Epidermal melanocyte (primary cell): ENCODE measurements at regions not wholly inside any gene's neighbourhood (a gene's known extent, or its start where the extent isn't known, plus 50 kb on each side); places are given as distances from the start of the nearest gene placed in this dataset.
"Not testable (repeated sequence)": the region's sequence is repeated elsewhere in the genome, so short reads cannot be mapped to it uniquely, and the experiment has no call there.

ENCODE experiments used
- DNase-seq: peaks from one replicate; pipeline ENCODE4 v3.0.0; 2011; ENCODE audit warnings: low spot score; ENCODE audit not compliant: insufficient read length

GRCh38 chr6:56839533-56840183 is 115.2 kb upstream of the BEND6 start:
- DNase-seq: no peak

DNA sequence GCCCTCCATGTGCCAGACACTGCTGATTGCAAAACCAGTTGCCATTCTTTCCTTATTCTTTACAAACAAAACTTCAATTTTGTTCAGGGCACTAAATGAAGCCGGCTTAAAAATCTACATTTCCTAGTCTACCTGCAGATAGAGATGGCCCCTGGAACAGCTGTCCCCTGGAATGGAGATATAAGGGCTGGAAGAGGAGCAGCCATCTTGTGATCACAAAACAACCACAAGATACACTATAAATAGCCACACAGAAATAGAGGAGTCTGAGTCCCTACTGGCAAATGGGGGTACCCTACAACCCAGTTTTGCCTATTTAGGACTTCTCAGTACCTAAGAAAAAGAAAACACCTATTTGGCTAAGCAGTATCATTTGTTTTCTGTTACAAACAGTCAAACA is 115.9 kb upstream of the BEND6 start:
- no peak for DNase-seq

DNA sequence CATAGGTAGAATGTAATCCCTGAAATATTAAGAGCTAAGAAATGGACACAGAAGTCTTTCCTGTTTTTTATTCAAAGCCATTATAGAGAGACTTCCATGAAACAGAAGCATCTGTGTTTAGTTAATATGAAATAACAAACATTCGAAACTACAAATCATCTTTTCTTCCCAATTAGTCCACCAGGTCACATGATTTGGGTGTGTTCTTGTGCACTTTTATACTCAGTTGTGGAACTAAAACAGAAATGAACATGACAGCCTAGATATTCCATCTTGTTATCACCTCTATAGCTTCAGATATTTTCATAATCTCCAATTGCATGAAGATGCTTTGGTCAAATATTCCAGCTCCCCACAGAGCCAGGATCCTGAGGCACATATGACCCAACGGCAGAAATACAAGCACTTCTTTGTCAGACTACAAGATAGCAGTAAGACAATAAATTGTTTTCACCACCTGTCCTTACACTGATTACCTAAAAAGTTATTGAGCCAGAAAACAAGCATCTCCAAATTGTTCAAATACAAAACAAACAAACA is 116.8 kb upstream of the BEND6 start:
- DNase-seq: no peak

GRCh38 chr6:56837322-56837894 is 117.5 kb upstream of the BEND6 start:
- DNase-seq: no peak

DNA sequence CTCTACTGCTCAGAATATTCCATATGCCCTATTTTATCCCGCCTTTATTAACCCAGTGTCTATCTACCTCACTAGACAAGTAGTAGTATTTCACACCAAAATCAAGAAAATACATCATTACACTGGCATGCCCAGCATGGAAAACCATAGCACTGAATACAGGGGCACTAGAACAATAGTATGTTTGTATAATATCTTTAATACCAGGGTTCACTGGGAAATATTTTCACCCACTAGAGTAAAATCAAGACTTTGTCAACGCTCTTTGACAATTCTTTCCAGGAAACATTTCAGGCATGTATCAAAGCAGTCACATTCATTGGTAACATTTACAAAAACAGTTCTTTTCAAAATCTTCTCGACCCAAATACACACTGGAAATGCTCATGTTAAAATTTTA is 119.3 kb upstream of the BEND6 start:
- DNase-seq: no peak

DNA sequence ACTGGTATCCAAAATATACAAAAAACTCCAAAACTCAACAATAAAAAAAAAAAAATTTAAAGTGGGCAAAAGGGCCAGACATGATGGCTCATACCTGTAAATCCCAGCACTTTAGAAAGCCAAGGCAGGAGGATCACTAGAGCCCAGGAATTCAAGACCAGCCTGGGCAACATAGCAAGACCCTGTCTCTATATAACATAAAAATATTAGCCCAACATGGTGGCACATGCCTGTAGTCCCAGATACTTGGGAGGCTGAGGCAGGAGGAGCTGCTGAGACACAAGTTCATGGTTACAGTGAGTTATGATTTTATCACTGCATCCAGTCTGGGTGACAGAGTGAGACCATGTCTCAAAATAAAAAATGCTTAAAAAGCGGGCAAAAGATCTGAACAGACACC is 121.0 kb upstream of the BEND6 start:
- no peak for DNase-seq

DNA sequence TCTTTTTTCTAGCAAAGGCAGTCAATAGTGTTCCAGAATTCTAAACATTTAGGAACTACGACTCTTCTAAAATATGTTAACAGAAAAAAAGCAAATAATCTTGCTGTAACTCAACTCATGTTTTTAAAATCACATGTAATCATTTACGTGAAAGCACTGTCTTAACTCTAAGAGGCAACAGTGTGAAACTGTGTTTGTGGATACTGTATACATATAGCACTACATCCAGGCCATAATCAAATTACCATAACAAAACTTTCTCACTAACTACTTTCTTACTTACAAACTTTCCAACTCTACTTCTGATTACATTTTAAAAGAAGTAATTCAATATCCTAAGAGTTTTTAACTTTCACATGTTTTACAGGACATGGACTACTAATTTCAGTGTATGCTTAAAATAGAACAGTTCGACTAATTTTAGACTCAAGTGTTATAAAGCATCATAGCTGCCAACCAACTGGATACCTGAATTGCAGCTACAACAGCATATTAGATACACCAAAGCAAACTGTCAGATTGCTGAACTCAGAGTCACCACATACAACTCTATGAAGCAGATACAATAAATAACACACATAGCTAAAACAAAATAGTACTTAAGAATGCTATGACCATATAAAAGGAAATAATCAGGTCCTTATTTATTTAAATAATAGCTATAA is 121.6 kb upstream of the BEND6 start:
- DNase-seq: no peak

GRCh38 chr6:56832225-56832624 is 122.7 kb upstream of the BEND6 start:
- no peak for DNase-seq

- DNase-seq: no peak
These were observed 123.6 kb upstream of the BEND6 start for GRCh38 chr6:56831334-56831733.

GRCh38 chr6:56827908-56828649 is 126.8 kb upstream of the BEND6 start:
- DNase-seq: no peak

- not testable (repeated sequence) for DNase-seq
These were observed 130.5 kb upstream of the BEND6 start for GRCh38 chr6:56824431-56824830.

- DNase-seq: no peak
These were observed 133.9 kb upstream of the BEND6 start for GRCh38 chr6:56821005-56821432.

DNA sequence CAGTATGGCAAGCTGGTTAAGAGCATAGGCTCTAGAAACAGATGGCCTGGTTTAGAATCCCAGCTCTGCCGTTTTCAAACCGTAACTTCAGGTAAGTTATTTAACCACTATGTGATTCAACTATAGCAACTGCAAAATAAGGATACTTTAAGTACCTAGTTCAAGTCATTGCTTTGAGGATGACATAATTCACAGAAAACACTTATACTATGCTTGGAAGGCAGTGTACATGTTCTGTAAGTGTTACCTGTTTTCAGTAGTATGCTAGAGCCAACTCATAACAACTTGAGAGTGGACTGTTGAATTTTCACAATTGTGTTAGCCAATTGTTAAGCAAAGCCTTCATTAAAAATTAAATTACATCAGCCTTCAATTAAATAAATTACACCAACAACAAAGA is 134.8 kb upstream of the BEND6 start:
- no peak for DNase-seq

- no peak for DNase-seq
These were observed 135.3 kb upstream of the BEND6 start for GRCh38 chr6:56819604-56820003.

DNA sequence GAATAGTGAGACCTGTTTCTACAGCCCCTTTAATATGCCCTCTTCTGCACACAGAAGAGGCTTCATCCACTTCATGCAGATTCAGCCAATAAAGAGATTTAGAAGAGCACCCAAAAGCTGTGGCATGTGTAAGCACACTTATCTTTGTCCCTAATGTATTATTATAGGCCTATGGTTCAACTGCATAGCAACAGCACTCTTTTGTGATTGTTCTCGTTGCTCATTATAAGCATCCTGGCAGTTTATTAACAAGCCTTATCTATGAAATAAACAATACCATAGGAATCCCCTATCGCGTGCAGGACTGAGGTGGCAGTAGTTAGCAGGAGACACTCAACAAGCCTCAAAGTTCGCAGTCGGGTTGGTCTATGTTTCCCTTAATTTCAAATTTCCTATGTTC is 138.5 kb upstream of the BEND6 start:
- DNase-seq: no peak

- no peak for DNase-seq
These were observed 139.5 kb upstream of the BEND6 start for GRCh38 chr6:56815436-56815835.

- no peak for DNase-seq
These were observed 140.1 kb upstream of the BEND6 start for GRCh38 chr6:56814802-56815201.

GRCh38 chr6:56814308-56814707 is 140.6 kb upstream of the BEND6 start:
- DNase-seq: no peak

DNA sequence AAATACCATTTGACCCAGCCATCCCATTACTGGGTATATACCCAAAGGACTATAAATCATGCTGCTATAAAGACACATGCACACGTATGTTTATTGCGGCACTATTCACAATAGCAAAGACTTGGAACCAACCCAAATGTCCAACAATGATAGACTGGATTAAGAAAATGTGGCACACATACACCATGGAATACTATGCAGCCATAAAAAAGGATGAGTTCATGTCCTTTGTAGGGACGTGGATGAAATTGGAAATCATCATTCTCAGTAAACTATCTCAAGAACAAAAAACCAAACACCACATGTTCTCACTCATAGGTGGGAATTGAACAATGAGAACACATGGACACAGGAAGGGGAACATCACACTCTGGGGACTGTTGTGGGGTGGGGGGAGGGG is 142.1 kb upstream of the BEND6 start:
- DNase-seq: not testable (repeated sequence)

- DNase-seq: no peak
These were observed 146.0 kb upstream of the BEND6 start for GRCh38 chr6:56808871-56809359.

DNA sequence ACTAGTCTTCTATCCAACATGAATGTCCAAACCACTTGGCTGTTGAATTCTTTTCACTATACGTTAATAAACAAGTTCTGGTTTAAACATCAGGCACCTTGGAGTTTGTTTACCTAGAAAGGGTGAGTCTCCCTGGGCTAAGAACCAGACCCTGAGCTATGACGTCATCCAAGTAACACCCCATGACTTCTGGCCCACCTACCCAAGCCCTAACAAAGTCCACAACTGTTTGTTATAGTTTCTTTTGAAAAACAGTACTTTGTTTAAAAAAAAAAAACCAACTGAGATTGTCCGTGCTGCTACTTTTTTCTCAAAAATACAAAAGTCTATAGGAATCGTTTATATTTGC is 146.9 kb upstream of the BEND6 start:
- no peak for DNase-seq
